ENCODE measurements at regions not wholly inside any gene's neighbourhood (a gene's known extent, or its start where the extent isn't known, plus 50 kb on each side); places are given as distances from the start of the nearest gene placed in this dataset.
"Not testable (repeated sequence)": the region's sequence is repeated elsewhere in the genome, so short reads cannot be mapped to it uniquely, and the experiment has no call there.

DNA sequence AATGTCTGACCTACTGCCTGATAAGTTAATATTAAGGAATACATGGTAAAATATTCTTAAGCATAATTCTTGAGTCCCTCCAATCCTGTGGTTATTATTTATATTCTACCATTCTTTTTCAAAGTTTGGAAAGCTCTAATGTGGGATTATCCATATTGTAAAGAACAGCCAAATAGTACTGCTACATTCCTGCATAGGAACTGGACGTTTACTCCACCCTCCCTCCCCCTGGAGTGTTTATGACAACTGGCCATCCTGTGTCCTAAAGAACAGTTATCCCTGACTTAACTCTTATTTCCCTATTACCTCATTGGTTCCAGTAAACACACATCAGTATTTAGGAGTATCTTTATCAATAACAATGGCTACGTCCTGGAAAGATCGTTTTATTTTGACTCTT lies 308.7 kb upstream of the TFAP2D start:
- ATAC-seq (ENCODE audit: low read depth in 2 of 2): no peak

DNA sequence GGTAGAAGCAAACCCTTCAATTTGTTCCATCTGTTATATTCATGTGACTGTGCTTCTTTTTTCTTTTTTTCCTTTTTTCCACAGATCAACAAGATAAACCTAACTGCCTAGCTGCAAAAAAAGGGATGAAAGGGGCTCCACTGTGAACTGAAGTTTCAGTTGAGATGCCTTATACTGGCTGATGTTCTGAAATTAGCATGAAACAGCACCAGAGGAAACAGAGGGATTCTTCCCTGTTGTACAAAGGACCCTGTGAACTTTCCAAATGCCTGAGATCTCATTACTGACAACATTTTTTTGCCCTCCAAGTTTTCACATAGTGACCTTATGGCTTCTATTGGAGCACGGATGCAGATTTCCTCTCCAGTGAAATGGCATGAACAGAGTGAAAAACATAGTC lies 302.7 kb upstream of the TFAP2D start:
- H3K36me3 Mint-ChIP-seq: no peaks in the 10 kb centered on the region
- H3K27me3 Mint-ChIP-seq: no peaks in the 10 kb centered on the region
- H3K27ac Mint-ChIP-seq: no peak overlapping the region
- DNase-seq (no peak), ATAC-seq (ENCODE audit: low read depth in 2 of 2) (no peak)
- H3K4me1 Mint-ChIP-seq: no peaks in the 10 kb centered on the region
- peaks cover 0 to 9% (median 3%) of the 10 kb centered on the region in 7 donors for H3K9me3 Mint-ChIP-seq
- H3K4me3 Mint-ChIP-seq: no peak overlapping the region

More for the DNA sequence above, 308.7 kb upstream of the TFAP2D start:
- Mint-ChIP-seq H3K36me3 (no peaks in the 10 kb centered on the region), H3K4me3 (no peak overlapping the region), H3K27me3 (no peaks in the 10 kb centered on the region), H3K27ac (no peak overlapping the region), H3K4me1 (no peaks in the 10 kb centered on the region), H3K9me3 (peaks cover 0 to 8% (median 0%) of the 10 kb centered on the region in 7 donors)
- no peak for DNase-seq

DNA sequence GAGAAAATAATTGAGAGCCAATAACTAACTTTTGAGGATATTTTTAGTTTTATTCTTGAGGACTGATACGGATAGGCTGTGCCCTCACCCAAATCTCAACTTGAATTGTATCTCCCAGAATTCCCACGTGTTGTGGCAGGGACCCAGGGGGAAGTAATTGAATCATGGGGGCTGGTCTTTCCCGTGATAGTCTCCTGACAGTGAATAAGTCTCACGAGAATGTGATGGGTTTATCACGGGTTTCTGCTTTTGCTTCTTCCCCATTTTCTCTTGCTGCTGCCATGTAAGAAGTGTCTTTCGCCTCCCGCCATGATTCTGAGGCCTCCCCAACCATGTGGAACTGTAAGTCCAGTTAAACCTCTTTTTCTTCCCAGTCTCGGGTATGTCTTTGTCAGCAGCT lies 292.3 kb upstream of the TFAP2D start:
- peaks cover 2 to 25% (median 10%) of the 10 kb centered on the region in 7 donors for H3K9me3 Mint-ChIP-seq
- H3K36me3 Mint-ChIP-seq; H3K27ac Mint-ChIP-seq; DNase-seq; H3K4me3 Mint-ChIP-seq; H3K27me3 Mint-ChIP-seq; ATAC-seq (ENCODE audit: low read depth in 2 of 2); H3K4me1 Mint-ChIP-seq: not testable (repeated sequence)

DNA sequence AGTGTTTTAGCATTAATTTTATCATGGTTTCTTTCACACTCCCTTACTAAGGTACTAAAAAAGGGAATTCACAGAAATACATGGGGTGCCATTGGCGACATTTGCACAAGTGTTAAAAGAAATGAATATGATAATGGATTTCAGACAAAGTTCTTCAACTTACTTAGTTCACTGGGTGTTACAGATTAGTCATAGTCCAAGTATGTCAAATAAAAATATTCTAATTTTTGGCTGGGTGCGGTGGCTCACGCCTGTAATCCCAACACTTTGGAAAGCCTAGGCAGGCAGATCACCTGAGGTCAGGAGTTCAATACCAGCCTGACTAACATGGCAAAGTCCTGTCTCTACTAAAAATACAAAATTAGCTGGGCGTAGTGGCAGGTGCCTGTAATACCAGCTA lies 286.1 kb upstream of the TFAP2D start:
- no peak overlapping the region for H3K27ac Mint-ChIP-seq
- DNase-seq: no peak
- H3K4me1 Mint-ChIP-seq: no peaks in the 10 kb centered on the region
- H3K27me3 Mint-ChIP-seq: no peaks in the 10 kb centered on the region
- H3K36me3 Mint-ChIP-seq: no peaks in the 10 kb centered on the region
- peaks cover 0 to 6% (median 3%) of the 10 kb centered on the region in 7 donors for H3K9me3 Mint-ChIP-seq
- H3K4me3 Mint-ChIP-seq: no peak overlapping the region
- no peak for ATAC-seq (ENCODE audit: low read depth in 2 of 2)

DNA sequence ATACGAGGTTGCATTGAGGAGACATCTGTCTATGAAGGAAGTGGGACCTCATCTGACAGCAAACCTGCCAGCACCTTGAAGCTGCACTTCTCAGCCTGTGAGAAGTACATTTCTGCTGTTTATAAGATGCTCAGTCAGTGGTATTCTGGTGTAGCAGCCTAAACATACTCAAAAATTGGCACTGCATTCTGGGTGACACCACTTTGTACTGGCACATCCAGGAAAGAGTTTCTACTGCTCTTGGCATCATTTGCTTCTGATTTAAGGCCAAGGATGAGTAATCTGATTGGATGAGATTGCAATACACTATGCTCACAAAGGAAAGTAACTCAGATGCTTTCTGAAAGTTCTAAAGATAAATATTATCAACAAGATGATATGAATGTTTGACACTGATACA lies 275.4 kb upstream of the TFAP2D start:
- H3K27me3 Mint-ChIP-seq: no peaks in the 10 kb centered on the region
- ATAC-seq (ENCODE audit: low read depth in 2 of 2): no peak

DNA sequence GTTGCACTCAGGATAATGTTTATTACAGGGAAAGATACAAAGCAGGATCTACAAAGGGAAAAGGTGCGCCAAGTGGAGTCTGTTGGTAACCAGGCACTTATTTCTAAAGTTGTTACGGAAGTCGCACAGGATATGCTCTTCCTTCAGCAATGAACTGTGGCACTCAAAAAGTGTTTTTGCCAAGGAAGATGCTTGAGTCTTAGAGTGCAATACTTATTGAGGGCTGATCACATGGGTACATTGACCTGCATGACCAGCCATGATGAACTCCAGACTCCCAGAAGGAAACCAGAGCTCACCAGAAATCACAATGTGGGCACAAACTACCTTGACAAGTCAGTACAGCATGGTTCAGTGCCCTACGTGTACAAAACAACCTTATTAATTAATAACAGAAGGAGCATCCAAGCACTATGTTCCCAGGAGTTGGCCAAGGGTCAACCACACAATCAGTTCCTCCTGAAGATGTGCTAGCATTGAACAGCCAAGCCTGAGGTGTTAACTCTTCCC lies 270.7 kb upstream of the TFAP2D start:
- no peak overlapping the region for H3K27ac Mint-ChIP-seq
- DNase-seq (no peak), ATAC-seq (ENCODE audit: low read depth in 2 of 2) (no peak)
- H3K27me3 Mint-ChIP-seq: no peaks in the 10 kb centered on the region
- H3K4me1 Mint-ChIP-seq: no peaks in the 10 kb centered on the region
- no peak overlapping the region for H3K4me3 Mint-ChIP-seq
- H3K36me3 Mint-ChIP-seq: no peaks in the 10 kb centered on the region
- peaks cover 0 to 9% (median 7%) of the 10 kb centered on the region in 7 donors for H3K9me3 Mint-ChIP-seq

More for the DNA sequence above, 275.4 kb upstream of the TFAP2D start:
- Mint-ChIP-seq H3K9me3 (peaks cover 0 to 20% (median 4%) of the 10 kb centered on the region in 7 donors), H3K27ac (no peak overlapping the region), H3K4me3 (no peak overlapping the region), H3K4me1 (no peaks in the 10 kb centered on the region), H3K36me3 (no peaks in the 10 kb centered on the region)
- no peak for DNase-seq

DNA sequence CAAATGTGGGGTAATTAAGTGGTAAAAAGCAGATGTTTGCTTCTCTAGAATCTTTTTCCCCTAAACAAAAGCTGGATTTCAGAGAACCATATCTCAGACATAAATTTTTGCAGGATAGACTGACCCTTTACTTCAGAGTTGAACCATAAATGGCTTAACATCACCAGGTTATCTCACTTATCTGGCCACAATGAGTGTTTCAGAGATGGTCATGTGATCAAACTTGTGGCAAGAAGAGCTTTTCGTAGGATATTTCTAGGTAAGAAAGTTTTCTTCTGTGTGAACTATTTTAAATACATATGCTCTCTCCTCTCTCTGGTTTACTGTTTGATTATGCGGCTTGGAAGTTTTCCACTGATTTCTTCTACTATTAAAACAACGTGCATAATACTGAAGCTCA lies 270.2 kb upstream of the TFAP2D start:
- Mint-ChIP-seq H3K27ac (no peak overlapping the region), H3K4me1 (no peaks in the 10 kb centered on the region), H3K9me3 (peaks cover 0 to 9% (median 7%) of the 10 kb centered on the region in 7 donors), H3K36me3 (no peaks in the 10 kb centered on the region), H3K27me3 (no peaks in the 10 kb centered on the region), H3K4me3 (no peak overlapping the region)
- ATAC-seq (ENCODE audit: low read depth in 2 of 2) (no peak), DNase-seq (no peak)

DNA sequence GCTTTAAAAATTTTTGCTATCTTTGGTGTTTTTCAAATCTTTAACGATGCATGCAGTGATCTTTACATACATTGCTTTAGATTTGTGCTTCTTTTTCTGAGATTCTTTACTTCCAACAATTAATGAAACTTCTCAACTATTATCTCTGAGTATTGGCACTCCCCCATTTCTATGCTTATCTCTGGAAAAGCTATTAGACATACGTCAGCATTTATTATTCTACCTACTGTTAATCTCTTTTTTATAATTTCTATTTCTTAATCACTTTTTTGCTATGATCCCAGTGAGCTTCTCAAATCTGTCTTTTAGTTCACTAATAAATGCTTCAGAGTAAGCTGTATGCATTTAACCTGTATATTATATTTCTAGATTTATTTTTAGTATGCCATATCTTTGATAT lies 264.2 kb upstream of the TFAP2D start:
- Mint-ChIP-seq H3K4me3 (no peak overlapping the region), H3K27ac (no peak overlapping the region), H3K9me3 (peaks cover 0 to 11% (median 2%) of the 10 kb centered on the region in 7 donors), H3K27me3 (no peaks in the 10 kb centered on the region), H3K36me3 (no peaks in the 10 kb centered on the region), H3K4me1 (no peaks in the 10 kb centered on the region)
- ATAC-seq (ENCODE audit: low read depth in 2 of 2) (no peak), DNase-seq (no peak)

DNA sequence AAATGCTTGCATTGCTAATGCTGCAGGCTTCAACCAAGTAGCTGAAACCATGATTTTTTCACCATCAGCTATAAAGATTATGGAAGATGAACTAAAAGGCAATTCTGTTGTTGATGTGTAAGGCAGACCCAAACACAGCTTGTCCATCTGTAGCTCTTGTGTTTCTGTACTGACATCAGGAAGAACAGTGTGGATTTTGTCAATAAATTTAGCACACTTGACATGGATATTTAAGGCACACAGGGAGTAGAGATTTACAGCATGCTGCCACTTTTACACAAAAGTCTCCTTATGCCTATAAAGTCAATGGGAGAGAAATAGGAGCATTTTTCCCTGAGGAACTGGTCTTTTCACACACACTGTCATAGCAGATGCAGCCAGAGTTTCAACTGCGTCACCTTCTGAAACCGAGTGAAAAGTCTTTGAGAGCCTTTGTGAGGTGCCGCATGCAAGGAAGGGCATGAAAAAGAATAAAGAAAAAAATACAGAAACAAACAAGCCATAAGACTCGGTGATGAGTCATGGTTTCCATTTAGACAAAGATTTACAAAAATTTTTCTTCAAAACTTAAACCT lies 261.4 kb upstream of the TFAP2D start:
- ATAC-seq (ENCODE audit: low read depth in 2 of 2): no peak
- Mint-ChIP-seq H3K27me3 (no peaks in the 10 kb centered on the region), H3K36me3 (no peaks in the 10 kb centered on the region), H3K4me3 (no peak overlapping the region), H3K9me3 (peaks cover 0 to 11% (median 6%) of the 10 kb centered on the region in 7 donors), H3K27ac (no peak overlapping the region), H3K4me1 (no peaks in the 10 kb centered on the region)
- DNase-seq: no peak

DNA sequence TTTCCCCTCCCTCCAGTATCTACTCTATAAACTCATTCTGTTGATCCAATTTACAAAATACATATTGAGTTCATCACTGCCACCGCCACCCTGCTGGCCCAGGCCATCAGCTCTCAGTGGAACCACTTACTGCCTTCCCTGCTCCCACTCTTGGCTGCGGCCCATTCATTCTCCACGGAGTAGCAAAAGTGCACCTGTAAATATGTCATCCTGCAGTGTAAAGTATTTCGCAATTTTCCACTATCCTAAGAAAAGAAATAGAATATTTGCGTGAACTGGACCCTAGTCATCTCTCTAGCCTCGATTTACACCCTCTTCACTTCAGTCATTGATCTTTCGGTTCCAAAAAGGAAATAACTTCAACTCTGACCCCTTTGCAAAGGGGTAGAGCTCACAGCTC lies 258.3 kb upstream of the TFAP2D start:
- no peak overlapping the region for H3K4me3 Mint-ChIP-seq
- DNase-seq (no peak), ATAC-seq (ENCODE audit: low read depth in 2 of 2) (no peak)
- H3K27ac Mint-ChIP-seq: peak overlapping the region in 1 of 6 donors; percentile 39
- H3K4me1 Mint-ChIP-seq: no peaks in the 10 kb centered on the region
- no peaks in the 10 kb centered on the region for H3K36me3 Mint-ChIP-seq
- peaks cover 0 to 11% (median 6%) of the 10 kb centered on the region in 7 donors for H3K9me3 Mint-ChIP-seq
- no peaks in the 10 kb centered on the region for H3K27me3 Mint-ChIP-seq

DNA sequence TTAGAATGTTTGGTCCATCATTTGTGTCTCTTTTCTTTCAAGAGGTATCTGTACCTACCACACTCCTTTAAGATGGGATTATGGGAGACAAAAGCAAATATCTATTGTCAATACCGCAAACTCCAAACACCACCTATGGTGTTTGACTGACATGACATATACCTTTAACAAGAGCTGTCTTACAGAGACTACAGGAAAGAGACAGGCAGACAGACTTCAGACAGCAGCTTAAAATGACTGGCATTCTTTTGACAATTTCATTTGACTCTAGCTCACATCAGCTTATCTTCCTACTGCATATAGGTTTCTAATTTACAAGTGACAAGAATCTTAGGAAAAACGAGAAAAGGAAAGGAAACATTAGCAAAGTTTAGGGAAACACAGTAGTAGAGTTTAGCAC lies 256.0 kb upstream of the TFAP2D start:
- H3K27me3 Mint-ChIP-seq: no peaks in the 10 kb centered on the region
- DNase-seq (no peak), ATAC-seq (ENCODE audit: low read depth in 2 of 2) (no peak)
- H3K4me1 Mint-ChIP-seq: no peaks in the 10 kb centered on the region
- no peak overlapping the region for H3K27ac Mint-ChIP-seq
- H3K9me3 Mint-ChIP-seq: peaks cover 0 to 11% (median 6%) of the 10 kb centered on the region in 7 donors
- H3K4me3 Mint-ChIP-seq: no peak overlapping the region
- H3K36me3 Mint-ChIP-seq: no peaks in the 10 kb centered on the region

DNA sequence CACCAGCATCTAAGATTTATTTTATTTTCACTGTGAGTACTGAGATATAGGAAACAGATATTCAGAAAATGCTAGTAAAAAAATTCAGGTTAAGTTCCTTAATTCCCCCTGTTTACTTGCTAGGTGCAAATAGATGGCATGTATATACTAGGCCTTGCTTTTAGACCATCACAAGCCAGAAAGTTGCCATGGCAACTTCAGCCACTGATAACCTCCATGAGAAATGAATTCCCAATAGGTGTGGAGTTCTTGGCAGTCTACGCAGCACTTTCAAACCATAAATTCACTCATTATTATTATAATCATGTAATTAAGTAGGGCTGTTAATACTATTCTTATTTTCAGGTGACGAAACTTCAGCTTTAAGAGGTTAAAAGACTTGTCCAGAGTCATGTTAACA lies 251.6 kb upstream of the TFAP2D start:
- no peak for DNase-seq
- Mint-ChIP-seq H3K27me3 (no peaks in the 10 kb centered on the region), H3K4me3 (no peak overlapping the region), H3K36me3 (no peaks in the 10 kb centered on the region), H3K9me3 (peaks cover 0 to 1% (median 0%) of the 10 kb centered on the region in 7 donors), H3K4me1 (no peaks in the 10 kb centered on the region), H3K27ac (no peak overlapping the region)
- no peak for ATAC-seq (ENCODE audit: low read depth in 2 of 2)

DNA sequence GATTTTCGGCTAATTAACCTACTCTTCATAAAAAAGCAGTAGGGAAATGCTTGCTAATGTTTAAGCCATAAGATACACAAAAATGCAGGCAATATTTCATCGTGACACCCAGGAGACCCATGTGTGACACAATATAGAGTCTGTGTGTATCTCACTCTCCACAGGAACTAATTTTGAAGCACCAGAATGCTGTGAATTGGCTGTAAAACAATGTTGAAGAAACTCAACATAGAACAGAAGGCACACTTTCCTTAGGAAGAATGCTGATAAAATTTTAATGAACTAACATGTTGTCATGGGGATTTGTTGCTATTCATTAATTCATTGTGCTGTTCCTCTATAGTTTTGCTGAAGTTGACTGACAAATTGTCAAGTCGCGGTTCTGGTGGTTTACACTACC lies 249.4 kb upstream of the TFAP2D start:
- Mint-ChIP-seq H3K27ac (no peak overlapping the region), H3K9me3 (peaks cover 0 to 1% (median 0%) of the 10 kb centered on the region in 7 donors)

DNA sequence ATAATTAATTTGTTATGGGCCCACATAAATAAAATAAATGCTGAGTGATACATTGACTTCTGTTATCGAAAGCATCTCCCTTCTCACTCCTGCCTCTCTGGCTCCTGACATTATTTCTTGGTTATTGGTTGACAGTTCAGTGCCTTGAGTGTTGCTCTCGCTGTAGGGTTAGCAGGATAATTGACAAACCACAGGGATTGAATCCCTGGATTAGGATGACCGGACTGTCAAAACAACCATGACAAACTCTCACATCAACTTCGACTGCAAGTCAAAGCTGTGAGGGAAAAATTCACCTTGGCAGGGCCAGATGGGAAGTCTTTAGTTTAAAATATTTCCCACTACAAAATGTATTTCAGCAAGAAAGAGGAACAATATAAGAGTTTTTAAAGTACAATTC lies 245.4 kb upstream of the TFAP2D start:
- Mint-ChIP-seq H3K36me3 (no peaks in the 10 kb centered on the region), H3K27me3 (no peaks in the 10 kb centered on the region), H3K4me3 (no peak overlapping the region), H3K9me3 (no peaks in the 10 kb centered on the region), H3K27ac (no peak overlapping the region), H3K4me1 (no peaks in the 10 kb centered on the region)
- ATAC-seq (ENCODE audit: low read depth in 2 of 2) (no peak), DNase-seq (no peak)

More for the DNA sequence above, 249.4 kb upstream of the TFAP2D start:
- Mint-ChIP-seq H3K27me3 (no peaks in the 10 kb centered on the region), H3K4me1 (no peaks in the 10 kb centered on the region), H3K4me3 (no peak overlapping the region), H3K36me3 (no peaks in the 10 kb centered on the region)
- DNase-seq: no peak
- ATAC-seq (ENCODE audit: low read depth in 2 of 2): no peak

DNA sequence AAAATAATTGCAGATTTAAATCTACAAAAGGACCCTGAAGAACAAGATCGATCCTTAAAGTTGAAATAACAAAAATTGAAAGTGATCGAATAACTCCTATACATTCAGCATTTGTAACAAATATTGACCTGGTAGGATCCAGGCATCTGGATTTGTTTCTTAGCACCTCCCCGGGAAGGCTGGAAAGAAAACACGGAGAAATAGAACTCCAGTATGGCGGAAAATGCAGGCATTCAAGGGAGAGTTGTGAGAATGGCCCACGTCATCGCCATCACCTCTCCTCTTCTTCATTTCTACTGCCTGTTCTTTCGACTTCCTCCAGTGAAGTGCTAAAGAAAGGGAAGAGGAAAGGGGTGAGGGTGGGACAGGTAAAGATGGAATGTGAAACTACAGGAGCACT lies 242.3 kb upstream of the TFAP2D start:
- Mint-ChIP-seq H3K27ac (no peak overlapping the region), H3K4me1 (no peaks in the 10 kb centered on the region), H3K4me3 (no peak overlapping the region), H3K36me3 (no peaks in the 10 kb centered on the region), H3K9me3 (peaks cover 0 to 4% (median 3%) of the 10 kb centered on the region in 7 donors), H3K27me3 (no peaks in the 10 kb centered on the region)
- ATAC-seq (ENCODE audit: low read depth in 2 of 2): no peak
- DNase-seq: no peak

All from naive B cell (primary cell).